Colonic mucosa (tissue), 4 donors: ENCODE measurements at regions not wholly inside any gene's neighbourhood (a gene's known extent, or its start where the extent isn't known, plus 50 kb on each side); places are given as distances from the start of the nearest gene placed in this dataset.
"Not testable (repeated sequence)": the region's sequence is repeated elsewhere in the genome, so short reads cannot be mapped to it uniquely, and the experiment has no call there.

ENCODE experiments used
- DNase-seq: peaks from one replicate; pipeline ENCODE4 v3.0.0-alpha.2; 2020
- H3K27ac ChIP-seq: fragments of 200-600 bp; one replicate; pipeline ENCODE4 v1.8.0; 2021
- H3K27me3 ChIP-seq: fragments of 200-600 bp; one replicate; pipeline ENCODE4 v1.8.0; 2021
- H3K36me3 ChIP-seq: fragments of 200-600 bp; one replicate; pipeline ENCODE4 v1.8.0; 2021
- H3K4me1 ChIP-seq: fragments of 200-600 bp; one replicate; pipeline ENCODE4 v1.8.0; 2021; ENCODE audit warnings: mild to moderate bottlenecking
- H3K4me3 ChIP-seq: fragments of 200-600 bp; one replicate; pipeline ENCODE4 v1.8.0; 2021
- H3K9ac ChIP-seq, 2 donors: one replicate each; pipeline ENCODE4 v1.7.0; 2013; ENCODE audit warnings: control low read depth in 2 of 2, low read depth in 2 of 2, low read length in 2 of 2
- H3K9me3 ChIP-seq: fragments of 200-600 bp; one replicate; pipeline ENCODE4 v1.8.0; 2021
- intact Hi-C: fragments of 100-400 bp; cut with DNase I; formaldehyde crosslinking; loops from one replicate; pipeline ENCODE4 v1.14.1; 2022
- TF ChIP-seq, protein P1 (sequence below): fragments of 200-600 bp; IDR thresholded peaks from one replicate; pipeline ENCODE4 v1.8.0; 2022; ENCODE audit warnings: antibody characterized with exemption, mild to moderate bottlenecking
- donor health status: healthy.
- donor health status: DM: no; HTN: no; CAD: no.
- donor health status: DM: no; HTN: no; CAD: no.

DNA sequence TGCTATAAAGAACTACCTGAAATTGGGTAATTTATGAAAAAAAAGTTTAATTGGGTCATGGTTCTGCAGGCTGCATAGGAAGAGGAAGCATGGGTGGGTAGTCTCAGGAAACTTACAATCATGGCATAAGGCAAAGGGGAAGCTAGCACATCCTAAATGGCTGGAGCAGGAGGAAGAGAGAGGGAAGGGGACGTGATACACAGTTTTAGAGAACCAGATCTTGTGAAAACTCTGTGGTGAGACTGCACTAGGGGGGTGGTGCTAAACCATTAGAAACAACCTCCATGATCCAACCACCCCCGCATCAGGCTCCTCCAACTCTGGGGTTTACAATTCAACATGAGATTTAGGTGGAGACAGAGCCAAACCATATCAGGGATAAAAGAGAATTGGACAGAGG is 624.2 kb downstream of the PRR16 start:
- TF ChIP-seq, protein P1, sequence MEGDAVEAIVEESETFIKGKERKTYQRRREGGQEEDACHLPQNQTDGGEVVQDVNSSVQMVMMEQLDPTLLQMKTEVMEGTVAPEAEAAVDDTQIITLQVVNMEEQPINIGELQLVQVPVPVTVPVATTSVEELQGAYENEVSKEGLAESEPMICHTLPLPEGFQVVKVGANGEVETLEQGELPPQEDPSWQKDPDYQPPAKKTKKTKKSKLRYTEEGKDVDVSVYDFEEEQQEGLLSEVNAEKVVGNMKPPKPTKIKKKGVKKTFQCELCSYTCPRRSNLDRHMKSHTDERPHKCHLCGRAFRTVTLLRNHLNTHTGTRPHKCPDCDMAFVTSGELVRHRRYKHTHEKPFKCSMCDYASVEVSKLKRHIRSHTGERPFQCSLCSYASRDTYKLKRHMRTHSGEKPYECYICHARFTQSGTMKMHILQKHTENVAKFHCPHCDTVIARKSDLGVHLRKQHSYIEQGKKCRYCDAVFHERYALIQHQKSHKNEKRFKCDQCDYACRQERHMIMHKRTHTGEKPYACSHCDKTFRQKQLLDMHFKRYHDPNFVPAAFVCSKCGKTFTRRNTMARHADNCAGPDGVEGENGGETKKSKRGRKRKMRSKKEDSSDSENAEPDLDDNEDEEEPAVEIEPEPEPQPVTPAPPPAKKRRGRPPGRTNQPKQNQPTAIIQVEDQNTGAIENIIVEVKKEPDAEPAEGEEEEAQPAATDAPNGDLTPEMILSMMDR, result no peak
- Histone ChIP-seq H3K9me3 (no peaks in the 10 kb centered on the region), H3K27ac (no peak overlapping the region), H3K4me1 (no peaks in the 10 kb centered on the region), H3K36me3 (no peaks in the 10 kb centered on the region), H3K27me3 (no peaks in the 10 kb centered on the region), H3K9ac (no peak overlapping the region), H3K4me3 (no peak overlapping the region)
- intact Hi-C loops, result no loop called here
- DNase-seq, result no peak

DNA sequence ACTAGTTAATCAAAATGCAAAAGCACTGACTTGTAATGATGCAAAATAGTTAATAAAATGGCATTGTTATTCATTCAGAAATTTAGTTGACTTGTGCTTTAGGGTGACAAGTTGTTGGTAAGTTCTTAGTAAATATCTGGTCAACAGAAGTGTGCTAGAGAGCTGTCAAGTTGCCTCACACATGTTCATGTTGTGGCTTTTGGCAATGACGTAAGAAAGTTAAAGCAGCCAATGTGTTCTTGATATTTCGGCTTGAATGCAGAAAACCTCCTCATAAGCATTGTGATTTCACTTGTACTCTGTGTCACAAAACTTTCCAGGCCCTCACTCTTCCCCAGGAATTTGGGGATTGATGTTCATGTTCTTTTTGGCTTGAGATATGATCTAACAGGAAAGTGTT is 626.7 kb downstream of the PRR16 start:
- H3K4me3 ChIP-seq, result no peak overlapping the region
- intact Hi-C loops, result no loop called here
- TF ChIP-seq, protein P1, result no peak

DNA sequence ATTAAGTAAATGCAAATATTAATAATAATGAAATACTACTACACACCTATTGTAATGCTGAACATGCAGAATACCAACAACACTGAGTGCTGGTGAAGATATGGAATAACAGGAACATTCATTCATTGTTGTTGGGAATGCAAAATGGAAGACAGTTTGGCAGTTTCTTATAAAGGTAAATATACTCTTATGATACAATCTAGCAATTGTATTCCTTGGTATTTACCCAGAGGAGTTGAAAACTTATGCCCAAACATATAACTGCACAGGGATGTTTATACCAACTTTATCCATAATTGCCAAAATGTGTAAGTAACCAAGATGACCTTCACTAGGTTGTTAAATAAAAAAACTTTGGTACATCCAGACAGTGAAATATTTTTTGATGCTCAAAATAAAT is 636.8 kb downstream of the PRR16 start:
- Histone ChIP-seq H3K9ac (no peak overlapping the region), H3K9me3 (no peaks in the 10 kb centered on the region), H3K4me1 (no peaks in the 10 kb centered on the region), H3K27me3 (no peaks in the 10 kb centered on the region), H3K4me3 (no peak overlapping the region), H3K27ac (no peak overlapping the region), H3K36me3 (no peaks in the 10 kb centered on the region)
- no peak for DNase-seq
- TF ChIP-seq, protein P1, result no peak
- intact Hi-C loops, result no loop called here

More for the DNA sequence above, 626.7 kb downstream of the PRR16 start:
- Histone ChIP-seq H3K9me3 (no peaks in the 10 kb centered on the region), H3K9ac (no peak overlapping the region), H3K27ac (no peak overlapping the region), H3K27me3 (no peaks in the 10 kb centered on the region), H3K36me3 (no peaks in the 10 kb centered on the region), H3K4me1 (no peaks in the 10 kb centered on the region)
- no peak for DNase-seq

DNA sequence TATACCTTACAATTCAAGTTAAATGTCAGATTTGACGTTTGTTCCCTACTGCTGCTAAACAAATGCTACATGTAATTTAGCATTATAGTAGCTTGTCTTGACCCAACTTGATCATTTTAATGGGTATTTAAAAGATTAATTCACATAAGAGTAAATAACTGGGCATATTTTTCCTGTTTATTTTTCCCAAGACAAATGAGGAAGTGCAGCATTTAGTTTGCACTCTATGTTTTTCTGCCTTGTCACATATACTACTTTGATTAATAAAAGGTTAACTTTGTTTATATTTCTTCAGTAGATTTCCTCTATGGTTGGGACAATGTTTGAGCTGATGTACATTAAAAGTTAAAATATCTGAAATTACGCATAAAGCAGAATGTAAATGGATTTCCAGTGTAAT is 641.8 kb downstream of the PRR16 start:
- no peak overlapping the region for H3K27ac ChIP-seq
- no peaks in the 10 kb centered on the region for H3K4me1 ChIP-seq
- DNase-seq, result no peak
- H3K9me3 ChIP-seq, result no peaks in the 10 kb centered on the region
- no peak overlapping the region for H3K4me3 ChIP-seq
- H3K9ac ChIP-seq, result no peak overlapping the region
- H3K36me3 ChIP-seq, result no peaks in the 10 kb centered on the region
- no peaks in the 10 kb centered on the region for H3K27me3 ChIP-seq
- intact Hi-C loops, result no loop called here
- TF ChIP-seq, protein P1, result no peak

DNA sequence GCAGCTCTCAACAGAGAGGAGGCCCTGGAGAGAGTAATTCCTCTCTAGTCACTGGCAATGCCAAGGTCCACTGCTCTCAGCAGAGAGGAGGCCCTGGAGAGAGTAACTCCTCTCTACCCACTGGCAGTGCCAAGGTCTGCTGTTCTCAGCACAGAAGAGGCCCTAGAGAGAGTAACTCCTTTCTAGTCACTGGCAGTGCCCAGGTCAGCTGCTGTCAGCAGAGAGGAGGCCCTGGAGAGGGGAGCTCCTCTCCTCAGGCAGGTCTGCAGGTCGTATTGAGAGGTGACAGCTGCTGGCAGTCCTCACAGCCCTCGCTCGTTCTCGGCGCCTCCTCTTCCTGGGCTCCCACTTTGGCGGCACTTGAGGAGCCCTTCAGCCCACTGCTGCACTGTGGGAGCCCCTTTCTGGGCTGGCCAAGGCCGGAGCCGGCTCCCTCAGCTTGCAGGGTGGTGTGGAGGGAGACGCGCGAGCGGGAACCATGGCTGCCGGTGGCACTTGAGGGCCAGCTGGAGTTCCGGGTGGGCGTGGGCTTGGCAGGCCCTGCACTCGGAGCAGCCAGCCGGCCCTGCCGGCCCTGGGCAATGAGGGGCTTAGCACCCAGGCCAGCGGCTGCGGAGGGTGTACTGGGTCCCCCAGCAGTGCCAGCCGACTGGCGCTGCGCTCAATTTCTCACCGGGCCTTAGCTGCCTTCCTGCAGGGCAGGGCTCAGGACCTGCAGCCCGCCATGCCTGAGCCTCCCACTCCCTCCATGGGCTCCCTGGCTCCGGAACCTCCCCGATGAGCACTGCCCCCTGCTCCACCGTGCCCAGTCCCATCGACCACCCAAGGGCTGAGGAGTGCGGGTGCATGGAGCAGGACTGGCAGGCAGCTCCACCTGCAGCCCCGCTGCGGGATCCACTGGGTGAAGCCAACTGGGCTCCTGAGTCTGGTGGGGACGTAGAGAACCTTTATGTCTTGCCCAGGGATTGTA is 642.9 kb downstream of the PRR16 start:
- H3K27me3 ChIP-seq, intact Hi-C loops, H3K4me3 ChIP-seq, H3K36me3 ChIP-seq, H3K27ac ChIP-seq, H3K4me1 ChIP-seq, DNase-seq, H3K9ac ChIP-seq, H3K9me3 ChIP-seq: not testable (repeated sequence)

DNA sequence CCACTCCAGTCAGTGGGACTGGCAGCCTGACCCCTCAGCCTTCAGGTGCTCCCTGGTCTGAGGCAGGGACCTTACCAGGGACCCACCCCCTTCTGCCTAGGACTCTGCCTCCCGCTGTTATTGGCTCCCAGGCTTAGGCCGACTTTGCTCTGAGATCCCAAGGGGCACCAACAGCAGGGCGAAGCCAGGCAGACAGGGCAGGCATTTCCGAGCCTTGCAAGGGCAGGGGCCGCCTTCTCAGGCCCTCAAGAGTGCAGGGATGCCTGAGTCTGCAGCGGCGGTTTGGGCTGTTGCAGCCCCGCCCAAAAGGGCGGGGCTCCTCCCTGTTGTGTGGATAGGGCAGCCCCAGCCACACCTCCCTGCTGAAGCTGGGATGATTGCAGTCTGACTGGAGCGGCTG is 644.6 kb downstream of the PRR16 start:
- no peaks in the 10 kb centered on the region for H3K27me3 ChIP-seq
- H3K9me3 ChIP-seq, result no peaks in the 10 kb centered on the region
- TF ChIP-seq, protein P1, result no peak
- no peak overlapping the region for H3K4me3 ChIP-seq
- no peaks in the 10 kb centered on the region for H3K4me1 ChIP-seq
- no peaks in the 10 kb centered on the region for H3K36me3 ChIP-seq
- intact Hi-C loops, result no loop called here
- H3K9ac ChIP-seq, result no peak overlapping the region
- no peak overlapping the region for H3K27ac ChIP-seq
- no peak for DNase-seq
